HG02571 (cell line): ENCODE measurements at regions not wholly inside any gene's neighbourhood (a gene's known extent, or its start where the extent isn't known, plus 50 kb on each side); places are given as distances from the start of the nearest gene placed in this dataset.

Source experiments
- ATAC-seq: cut with Tn5 transposase; IDR thresholded peaks from one replicate; pipeline ENCODE4 v1.9.1; 2021; ENCODE audit warnings: mild to moderate bottlenecking, moderate library complexity; ENCODE audit not compliant: unreplicated experiment

DNA sequence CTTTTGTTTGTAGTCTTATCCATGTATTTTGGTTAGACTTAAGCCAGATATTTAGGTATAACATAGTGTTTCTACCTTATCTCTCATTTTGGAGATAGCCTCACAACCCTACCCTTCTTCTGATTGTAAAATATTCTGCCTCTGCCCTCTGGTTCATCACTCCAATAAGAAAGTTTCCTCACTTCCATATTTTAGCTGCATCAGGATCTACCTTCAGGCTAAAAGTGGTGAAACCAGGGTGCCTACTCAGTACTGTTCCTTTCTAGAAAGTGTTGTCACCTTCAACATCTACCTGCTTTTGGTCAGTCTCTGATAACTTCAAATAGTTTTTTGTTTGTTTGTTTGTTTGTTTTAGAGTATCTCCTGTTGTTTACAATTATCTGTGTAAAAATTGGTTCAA lies 294.6 kb downstream of the ANXA1 start:
- no peak for ATAC-seq

DNA sequence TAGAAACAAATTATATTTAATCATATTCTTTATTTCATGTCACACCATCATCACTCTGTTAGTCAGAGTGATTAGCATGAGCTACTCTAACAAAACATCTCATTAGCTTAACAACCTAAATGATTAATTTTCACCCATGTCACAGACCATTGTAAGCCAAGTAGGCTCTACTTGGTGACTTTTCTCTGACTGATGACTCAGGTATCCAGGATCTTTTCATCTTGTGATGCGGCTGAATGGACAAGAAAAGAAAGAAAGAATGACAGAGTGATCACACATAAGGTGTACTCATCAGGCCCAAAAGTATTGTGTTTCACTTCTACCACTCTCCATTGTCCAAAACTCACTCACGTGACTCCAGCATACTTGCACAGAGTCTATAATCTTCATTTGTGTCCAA lies 299.3 kb downstream of the ANXA1 start:
- no peak for ATAC-seq

DNA sequence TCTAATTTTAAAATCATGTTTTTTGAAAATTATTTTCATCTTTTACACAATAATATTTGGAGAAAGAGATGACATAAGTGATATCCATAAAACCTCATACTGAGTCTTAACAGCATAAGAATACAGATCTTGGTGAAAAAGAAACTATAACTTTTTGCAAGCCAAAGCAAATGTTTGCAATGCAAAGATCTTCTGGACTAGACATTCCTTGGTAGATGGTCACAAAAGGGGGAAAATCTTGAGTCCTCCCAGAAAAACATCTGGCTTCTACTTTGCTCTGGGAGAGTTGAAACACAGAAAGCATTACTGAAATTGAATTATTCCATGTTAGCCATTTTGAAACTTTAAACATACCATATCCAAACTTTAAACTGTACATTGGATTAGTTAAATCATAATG lies 308.2 kb downstream of the ANXA1 start:
- ATAC-seq, result no peak

DNA sequence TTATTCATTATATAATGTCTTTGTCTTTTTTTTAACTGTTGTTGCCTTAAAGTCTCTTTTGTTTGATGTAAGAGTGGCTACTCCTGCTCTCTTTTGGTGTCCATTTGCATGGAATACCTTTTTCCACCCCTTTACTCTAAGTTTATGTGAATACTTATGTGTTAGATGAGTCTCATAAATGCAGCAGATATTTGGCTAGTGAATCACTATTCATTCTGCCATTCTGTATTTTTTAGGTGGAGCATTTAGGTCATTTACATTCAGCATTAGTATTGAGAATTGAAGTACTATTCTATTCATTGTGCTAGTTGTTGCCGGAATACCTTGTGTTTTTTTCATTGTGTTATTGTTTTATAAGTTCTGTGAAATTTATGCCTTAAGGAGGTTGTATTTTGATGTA lies 317.1 kb downstream of the ANXA1 start:
- no peak for ATAC-seq

DNA sequence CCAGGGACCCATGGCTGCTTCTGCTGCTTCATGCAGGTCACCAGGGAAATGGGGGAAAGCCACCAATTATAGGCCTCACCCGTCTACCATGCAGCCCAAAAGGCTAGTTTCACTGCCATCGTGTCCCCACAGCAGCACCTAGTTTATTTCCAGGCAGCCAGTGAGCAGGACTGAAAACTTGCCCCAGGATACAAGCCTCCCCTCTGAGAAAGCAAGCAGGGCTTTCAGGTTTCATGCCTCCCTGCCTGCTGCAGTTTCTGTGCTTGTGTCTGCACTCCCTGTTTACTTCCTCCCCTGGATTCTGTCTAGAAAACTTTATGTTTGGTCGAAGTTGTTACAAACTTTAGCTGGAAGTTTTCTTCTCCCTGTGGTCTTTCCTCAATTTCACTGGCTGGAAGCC lies 319.1 kb downstream of the ANXA1 start:
- ATAC-seq, result no peak

DNA sequence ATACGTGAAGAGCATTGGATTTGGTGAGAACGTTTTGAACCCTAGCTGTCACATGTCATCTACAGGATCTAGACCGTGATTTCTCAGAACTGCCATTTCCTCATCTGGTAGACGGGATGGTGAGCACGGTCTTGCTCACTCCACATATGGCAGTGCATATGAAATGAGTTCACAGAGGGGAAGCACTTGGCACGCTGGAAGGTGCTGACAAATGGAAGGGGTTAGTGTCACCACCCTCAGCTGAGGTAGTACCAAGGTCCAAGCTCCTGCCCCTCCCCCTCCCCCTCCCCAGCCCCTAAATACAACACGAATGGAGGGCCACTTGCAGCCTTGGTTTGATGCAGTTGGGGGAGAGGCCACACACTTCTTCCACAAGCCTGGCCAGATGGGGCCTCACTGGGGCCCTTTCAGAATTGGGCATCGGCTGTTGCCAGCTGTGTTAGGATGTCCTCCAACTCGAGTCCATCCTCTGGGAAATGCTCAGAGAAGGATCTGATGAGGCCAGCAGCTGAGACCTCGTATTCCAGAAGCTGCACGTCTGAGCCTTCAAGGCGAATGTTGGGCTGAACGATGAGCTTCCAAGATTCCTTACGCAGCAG lies 322.4 kb downstream of the ANXA1 start:
- ATAC-seq, result no peak

DNA sequence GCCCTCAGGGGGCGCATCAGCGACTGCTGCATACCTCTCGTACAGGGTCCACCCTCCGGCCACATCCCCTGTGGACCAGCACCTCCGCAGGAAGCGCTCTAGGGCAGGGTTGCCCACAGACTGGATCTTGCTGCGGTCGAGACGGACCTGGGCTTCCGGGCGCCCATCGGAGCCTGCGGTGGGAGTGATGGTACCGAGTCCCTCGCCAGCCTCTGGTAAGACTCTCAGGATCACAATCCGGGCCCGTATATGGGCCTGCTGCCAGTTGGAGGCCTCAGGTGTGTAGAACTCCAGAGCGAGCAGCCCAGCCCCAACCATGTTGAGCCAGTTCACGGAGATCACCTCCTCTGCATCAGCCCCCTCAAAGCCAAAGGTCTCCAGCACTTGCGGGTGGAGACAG lies 323.0 kb downstream of the ANXA1 start:
- ATAC-seq, result no peak

DNA sequence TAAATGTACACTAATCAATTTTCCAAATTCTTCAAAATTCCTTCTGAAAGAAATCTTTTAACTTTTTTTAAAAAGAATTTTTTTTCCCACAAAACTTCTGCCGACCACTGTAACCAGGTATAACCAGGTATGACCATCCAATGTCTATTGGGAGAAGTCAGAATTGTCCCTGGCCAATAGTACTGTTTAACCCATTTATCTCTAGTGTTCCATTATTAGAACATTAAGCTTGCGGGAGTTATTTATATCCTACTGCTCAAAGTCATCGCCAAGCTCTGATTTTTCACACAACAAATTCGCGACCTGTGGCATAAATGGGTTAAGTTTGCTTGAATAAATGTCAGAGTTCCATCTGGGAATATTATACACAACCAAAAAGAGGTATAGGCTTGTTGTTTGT lies 343.2 kb downstream of the ANXA1 start:
- no peak for ATAC-seq

DNA sequence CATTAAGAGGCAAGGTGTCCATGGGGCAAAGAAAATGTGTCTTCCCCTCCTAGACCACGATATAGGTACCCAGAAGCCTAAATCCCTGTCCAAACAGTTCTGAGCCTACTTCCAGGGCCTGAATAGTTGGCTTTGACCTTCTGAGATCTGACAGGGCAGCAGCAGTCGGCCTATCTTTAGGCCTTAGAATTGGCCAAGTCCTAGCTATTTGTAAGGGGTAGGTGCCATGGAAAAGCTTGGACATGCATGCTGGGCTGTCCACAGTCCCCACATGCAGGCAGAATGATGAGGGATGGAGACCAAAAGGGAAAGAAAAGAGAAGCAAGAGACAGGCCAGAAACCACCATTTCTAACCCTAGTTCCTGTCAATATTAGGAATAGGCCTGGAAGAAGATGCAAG lies 346.1 kb downstream of the ANXA1 start:
- ATAC-seq, result no peak

DNA sequence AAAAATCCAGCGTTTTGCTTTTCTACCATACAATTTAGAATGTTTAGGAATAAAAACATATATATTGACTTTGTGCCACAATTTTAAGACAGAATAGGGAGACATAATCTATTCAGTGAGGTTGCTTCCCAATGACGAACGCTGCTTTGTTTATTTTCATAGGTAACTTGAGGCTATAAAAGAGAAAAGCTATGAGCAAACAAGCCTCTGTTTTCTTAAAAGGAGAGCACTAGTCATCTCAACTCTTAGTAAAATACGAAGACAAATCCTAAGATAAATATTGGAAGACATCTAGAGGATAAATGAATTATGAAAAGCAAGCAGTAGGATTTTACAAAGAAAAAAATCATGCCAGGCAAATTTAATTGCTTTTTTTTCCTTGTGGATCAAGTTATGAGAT lies 363.6 kb downstream of the ANXA1 start:
- no peak for ATAC-seq

DNA sequence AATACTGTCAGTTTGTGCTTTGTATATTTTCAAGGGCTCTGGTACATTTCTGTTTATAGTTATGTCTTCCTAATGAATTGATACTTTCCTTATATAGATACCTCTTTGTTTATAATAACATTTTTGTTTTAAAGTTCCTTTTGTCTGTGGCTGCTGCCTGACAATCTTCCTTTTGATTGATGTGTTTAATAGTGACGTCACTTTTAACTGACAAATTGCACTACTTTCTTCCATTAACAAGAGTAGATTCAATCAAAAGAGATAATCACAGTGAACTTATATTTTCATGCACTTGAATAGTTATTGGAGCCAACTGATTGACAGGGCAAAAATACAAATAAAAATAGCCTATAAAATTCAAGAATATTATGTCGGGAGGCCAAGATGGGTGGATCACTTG lies 371.7 kb downstream of the ANXA1 start:
- ATAC-seq, result no peak

DNA sequence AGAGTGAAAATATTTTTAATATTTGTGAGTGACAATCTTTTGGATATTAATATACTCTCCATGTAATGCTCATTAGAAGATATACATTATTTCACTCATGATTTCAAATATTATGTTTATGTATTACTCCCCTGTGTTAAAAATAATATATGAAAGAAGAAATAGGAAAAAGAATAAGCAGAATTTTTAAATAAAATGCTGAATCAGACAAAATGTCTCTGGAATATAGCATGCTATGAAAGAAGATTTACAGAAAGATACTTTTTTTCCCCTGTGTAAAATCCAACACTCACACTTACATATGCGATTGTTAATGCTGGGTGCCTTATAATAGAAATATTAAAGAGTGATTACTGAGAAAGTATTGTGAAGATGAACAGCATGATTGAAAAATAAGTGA lies 373.7 kb downstream of the ANXA1 start:
- ATAC-seq, result no peak

DNA sequence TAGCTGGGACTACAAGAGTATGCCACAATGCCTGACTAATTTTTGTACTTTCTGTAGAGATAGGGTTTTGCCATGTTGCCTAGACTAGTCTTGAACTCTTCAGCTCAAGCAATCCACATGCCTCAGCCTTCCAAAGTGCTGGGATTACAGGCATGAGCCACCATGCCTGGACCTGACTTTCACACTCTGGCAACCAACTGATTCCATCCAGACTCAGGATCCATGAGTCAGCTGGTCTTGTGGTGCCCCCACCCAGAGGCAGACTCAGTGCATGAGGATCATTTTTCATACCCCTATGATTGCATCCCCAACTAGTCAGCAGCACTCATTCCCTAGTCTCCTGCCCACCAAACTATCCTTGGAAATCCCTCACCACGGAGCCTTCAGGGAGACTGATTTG lies 375.9 kb downstream of the ANXA1 start:
- ATAC-seq, result no peak

DNA sequence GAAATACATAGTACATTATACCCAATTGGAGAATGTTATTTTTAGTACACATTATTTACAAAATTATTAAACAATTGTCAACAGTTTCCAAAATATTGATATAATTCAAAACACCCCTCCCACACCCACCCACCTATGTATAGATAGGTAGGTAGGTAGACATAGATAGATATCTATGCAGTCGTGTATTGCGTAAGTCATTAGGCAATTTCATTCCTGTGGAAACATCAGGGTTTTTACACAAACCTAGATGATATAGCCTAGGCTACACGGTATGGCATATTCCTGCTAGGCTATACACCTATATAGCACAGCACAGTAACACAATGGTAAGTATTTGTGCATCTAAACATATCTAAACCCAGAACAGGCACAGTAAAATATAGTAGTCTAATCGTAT lies 377.3 kb downstream of the ANXA1 start:
- ATAC-seq, result no peak

DNA sequence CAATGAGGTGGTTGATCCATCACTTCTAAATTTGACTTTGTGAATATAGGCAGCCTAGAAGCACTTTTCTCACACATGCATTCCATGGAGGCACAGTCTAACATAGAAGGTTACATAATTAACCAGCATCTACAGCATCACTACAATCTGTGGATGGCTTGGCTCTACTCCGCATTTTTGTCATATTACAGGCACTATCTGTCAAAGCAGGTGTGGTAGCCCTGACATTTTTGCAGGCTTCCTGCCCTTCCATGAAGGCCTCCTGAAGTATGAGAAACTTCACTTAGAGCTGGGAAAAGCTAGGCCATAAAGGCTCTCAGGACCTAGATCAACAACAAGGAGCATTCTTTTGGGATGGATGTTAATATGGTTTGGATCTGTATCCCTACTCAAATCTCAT lies 378.0 kb downstream of the ANXA1 start:
- no peak for ATAC-seq

DNA sequence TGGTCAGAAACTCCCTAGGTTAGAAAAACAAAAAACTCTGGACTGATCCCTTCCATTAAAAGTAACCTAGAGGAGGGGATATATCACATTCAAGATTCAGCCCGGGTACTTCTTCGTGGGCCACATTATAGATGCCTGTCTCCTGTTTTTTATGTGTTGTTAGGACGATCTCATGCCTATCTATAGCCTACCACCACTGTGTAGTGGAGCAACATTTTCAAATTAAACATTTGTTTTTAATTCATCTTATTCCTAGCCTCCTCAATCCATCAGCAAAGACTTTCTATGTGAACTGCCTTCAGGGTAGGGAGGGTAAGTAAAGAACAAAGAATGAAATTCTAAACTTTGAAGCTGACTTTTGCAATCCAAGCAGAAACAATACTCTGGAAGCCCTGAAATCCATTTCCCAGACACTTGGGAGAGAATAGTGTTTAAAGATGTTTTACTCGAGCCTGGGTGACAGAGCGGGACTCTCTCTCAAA lies 379.4 kb downstream of the ANXA1 start:
- ATAC-seq, result no peak

DNA sequence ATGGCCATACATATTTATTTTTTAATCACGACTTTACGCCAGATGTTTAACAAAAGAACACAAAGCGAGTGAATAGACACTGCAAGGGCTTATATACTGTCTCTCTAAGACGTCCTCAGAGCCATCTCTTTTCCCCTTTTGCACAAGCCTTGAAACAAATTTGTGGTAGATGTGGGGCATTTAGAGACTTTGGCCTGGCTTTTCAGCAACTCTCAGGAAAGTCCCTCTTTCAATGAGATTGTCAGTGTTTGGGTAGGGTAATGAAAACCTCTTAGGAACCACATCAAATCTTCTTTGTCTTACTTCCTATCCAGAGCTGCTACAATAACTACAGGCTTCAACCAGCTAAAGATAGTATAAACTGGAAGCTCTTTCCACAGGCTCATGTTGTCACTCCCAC lies 380.0 kb downstream of the ANXA1 start:
- ATAC-seq, result peak; percentile 62

DNA sequence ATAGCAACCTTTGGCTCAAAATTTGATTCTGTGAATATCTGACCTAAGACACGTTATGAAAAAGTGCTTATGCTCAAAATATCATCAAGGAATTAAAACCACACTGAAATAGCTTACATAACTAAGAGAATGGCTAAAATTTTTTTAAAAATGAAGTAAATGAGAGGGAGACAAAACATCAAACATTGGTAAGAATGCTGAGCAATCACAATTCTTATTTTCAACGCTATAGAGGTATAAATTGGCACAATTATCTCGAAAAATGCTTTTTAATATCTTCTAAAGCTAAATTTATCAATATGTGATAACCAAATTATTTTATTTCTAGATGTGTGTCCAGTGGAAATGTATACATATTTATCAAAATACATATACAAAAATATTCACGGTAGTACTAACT lies 381.3 kb downstream of the ANXA1 start:
- ATAC-seq, result no peak

DNA sequence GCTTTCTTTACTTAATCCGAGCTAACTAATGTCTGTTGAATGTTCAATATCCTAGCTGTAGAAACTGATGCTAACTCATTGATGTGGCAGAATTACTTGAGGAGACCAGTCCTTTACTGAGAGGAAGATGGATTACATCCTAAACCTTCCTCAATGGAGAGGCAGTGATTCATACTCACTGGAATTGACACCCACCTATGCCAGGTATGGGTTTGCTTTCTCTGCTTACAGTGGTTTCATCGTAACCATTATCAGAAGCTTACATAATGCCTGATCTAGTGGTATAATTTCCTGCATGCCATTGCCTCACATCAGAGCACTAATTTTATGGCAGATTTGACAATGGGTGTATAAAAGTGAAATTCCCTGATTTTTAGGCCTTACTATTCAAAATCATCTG lies 384.7 kb downstream of the ANXA1 start:
- no peak for ATAC-seq

DNA sequence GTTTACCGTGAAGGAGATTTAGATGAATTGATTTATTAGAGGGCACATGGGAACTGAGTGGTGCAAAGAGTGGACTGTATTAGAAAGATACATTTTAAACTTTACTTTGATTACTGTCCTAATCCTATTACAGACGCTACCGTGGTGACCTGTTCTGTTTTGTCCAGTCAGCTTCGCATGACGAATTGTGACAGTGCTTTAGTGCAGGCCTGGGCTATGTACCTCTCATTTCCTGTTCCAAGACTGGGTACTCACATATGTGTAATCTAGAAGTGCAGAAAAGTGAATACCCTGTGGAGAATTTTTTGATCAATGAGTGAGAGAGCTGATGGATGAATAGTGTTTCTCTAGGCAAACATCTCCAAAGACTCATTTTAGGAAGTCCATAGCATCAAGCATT lies 385.9 kb downstream of the ANXA1 start:
- no peak for ATAC-seq

DNA sequence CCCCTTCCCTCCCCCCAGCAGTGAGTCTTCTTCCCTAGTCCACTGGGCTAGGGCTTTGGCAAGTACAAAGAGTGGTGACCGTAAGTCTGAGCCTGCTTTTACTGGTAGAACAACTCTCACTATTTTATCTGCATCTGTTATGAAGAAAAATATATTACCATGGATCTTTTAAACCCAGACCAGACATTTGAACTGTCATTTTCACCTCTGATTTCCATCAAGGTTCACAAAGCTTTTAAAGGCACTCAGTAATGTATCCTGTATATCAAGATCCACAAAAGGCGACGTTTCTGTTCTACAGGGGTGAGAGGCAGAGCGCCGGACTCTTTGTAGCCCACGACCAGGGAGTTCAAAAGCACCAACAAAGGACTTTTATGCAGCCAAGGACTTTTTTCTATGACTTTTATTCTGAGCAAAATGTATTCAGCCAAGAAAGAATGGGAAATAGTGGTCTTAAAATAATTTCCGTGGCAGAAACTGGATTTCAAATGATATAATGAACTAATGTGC lies 388.3 kb downstream of the ANXA1 start:
- ATAC-seq, result no peak

DNA sequence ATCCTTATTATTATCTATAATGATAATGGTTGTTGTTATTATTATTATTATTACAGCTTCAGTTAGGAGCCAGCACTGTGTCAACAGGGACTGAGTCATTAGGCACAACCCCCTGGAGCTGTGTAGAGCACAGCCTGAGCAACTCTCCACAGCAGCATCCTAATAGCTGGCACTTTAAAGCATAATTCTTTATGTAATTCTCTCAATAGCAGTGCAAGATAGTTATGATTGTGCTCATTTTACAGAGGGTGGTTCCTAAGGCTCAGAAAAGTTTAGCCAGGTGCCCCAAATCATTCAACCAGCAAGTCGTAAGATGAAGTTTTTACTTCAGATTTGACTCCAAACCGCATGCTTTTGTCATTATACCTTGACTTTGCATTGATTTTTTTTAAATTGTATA lies 390.3 kb downstream of the ANXA1 start:
- ATAC-seq, result no peak

DNA sequence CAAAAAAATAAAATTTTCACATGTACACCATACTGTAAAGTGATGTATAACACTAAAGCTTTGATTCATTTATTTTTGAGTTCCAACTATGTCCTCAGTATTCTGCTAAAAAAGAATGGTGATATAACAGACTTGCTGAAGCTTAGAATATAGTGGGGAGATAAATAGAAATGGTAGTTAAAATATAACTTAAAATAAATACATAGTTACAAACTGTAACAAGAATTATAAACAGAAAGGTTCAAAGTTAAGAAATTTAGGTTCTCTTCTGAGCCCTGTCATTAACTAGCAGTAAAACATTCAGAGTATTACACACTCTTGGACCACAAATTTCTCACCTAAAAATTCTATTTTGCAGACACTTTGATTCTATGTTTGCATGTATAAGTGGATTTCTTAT lies 392.1 kb downstream of the ANXA1 start:
- no peak for ATAC-seq
